HG02571 (cell line): ENCODE measurements at regions not wholly inside any gene's neighbourhood (a gene's known extent, or its start where the extent isn't known, plus 50 kb on each side); places are given as distances from the start of the nearest gene placed in this dataset.
"Not testable (repeated sequence)": the region's sequence is repeated elsewhere in the genome, so short reads cannot be mapped to it uniquely, and the experiment has no call there.

Experiments used
- ATAC-seq: cut with Tn5 transposase; IDR thresholded peaks from one replicate; pipeline ENCODE4 v1.9.1; 2021; ENCODE audit warnings: mild to moderate bottlenecking, moderate library complexity; ENCODE audit not compliant: unreplicated experiment

GRCh38 chrX:27162496-27162895, 300.6 kb downstream of the PPP4R3C start:
- no peak for ATAC-seq

GRCh38 chrX:27156921-27157320, 306.2 kb downstream of the PPP4R3C start:
- not testable (repeated sequence) for ATAC-seq

GRCh38 chrX:27136325-27136724, 326.8 kb downstream of the PPP4R3C start:
- no peak for ATAC-seq

GRCh38 chrX:27132862-27133261, 330.3 kb downstream of the PPP4R3C start:
- no peak for ATAC-seq

GRCh38 chrX:27087176-27087575, 376.0 kb downstream of the PPP4R3C start:
- not testable (repeated sequence) for ATAC-seq

- no peak for ATAC-seq
Observed at GRCh38 chrX:27086237-27086636, 376.9 kb downstream of the PPP4R3C start.

- ATAC-seq, result no peak
Observed at GRCh38 chrX:27085346-27085745, 377.8 kb downstream of the PPP4R3C start.

- no peak for ATAC-seq
Observed at GRCh38 chrX:27078371-27078770, 384.8 kb downstream of the PPP4R3C start.

GRCh38 chrX:27057883-27058282, 405.3 kb downstream of the PPP4R3C start:
- no peak for ATAC-seq

GRCh38 chrX:27039332-27039731, 423.8 kb downstream of the PPP4R3C start:
- ATAC-seq, result no peak

- ATAC-seq, result no peak
Observed at GRCh38 chrX:27008486-27008885, 454.7 kb downstream of the PPP4R3C start.

GRCh38 chrX:26999634-27000033, 463.5 kb downstream of the PPP4R3C start:
- no peak for ATAC-seq

- no peak for ATAC-seq
Observed at GRCh38 chrX:26958261-26958660, 504.9 kb downstream of the PPP4R3C start.

- ATAC-seq, result no peak
Observed at GRCh38 chrX:26954029-26954428, 509.1 kb downstream of the PPP4R3C start.

- no peak for ATAC-seq
Observed at GRCh38 chrX:26952213-26952612, 510.9 kb downstream of the PPP4R3C start.

GRCh38 chrX:26927419-26927818, 535.7 kb downstream of the PPP4R3C start:
- ATAC-seq, result no peak

- no peak for ATAC-seq
Observed at GRCh38 chrX:26925088-26925487, 538.1 kb downstream of the PPP4R3C start.

- ATAC-seq, result no peak
Observed at GRCh38 chrX:26922278-26922677, 540.9 kb downstream of the PPP4R3C start.

- ATAC-seq, result no peak
Observed at GRCh38 chrX:26918631-26919030, 544.5 kb downstream of the PPP4R3C start.

GRCh38 chrX:26916991-26917390, 546.1 kb downstream of the PPP4R3C start:
- ATAC-seq, result no peak

- ATAC-seq, result no peak
Observed at GRCh38 chrX:26915064-26915463, 548.1 kb downstream of the PPP4R3C start.

- ATAC-seq, result no peak
Observed at GRCh38 chrX:26914232-26914631, 548.9 kb downstream of the PPP4R3C start.

- not testable (repeated sequence) for ATAC-seq
Observed at GRCh38 chrX:26911785-26912184, 551.4 kb downstream of the PPP4R3C start.

- ATAC-seq, result no peak
Observed at GRCh38 chrX:26909728-26910127, 553.4 kb downstream of the PPP4R3C start.
